Keratinocyte (primary cell): ENCODE measurements at regions not wholly inside any gene's neighbourhood (a gene's known extent, or its start where the extent isn't known, plus 50 kb on each side); places are given as distances from the start of the nearest gene placed in this dataset.

Source experiments
- DNase-seq: peaks from one replicate; pipeline ENCODE4 v3.0.0-alpha.2; 2011; ENCODE audit warnings: low read depth, missing footprints, low spot score
- FAIRE-seq: peaks from 2 replicates; lab custom pipeline; 2011; peaks lifted over from hg19 to GRCh38; lab: Jason Lieb, UNC
- H2AFZ ChIP-seq: 2 replicates; pipeline ENCODE4 v1.6.0; 2012; ENCODE audit warnings: low read length, control low read depth, inconsistent platforms; ENCODE audit not compliant: control insufficient read depth
- H3K27ac ChIP-seq: 2 replicates; pipeline ENCODE4 v1.5.1; 2011; ENCODE audit warnings: low read length; ENCODE audit not compliant: control insufficient read depth, insufficient read depth
- H3K27me3 ChIP-seq: 3 replicates; pipeline ENCODE4 v1.6.0; 2011; ENCODE audit warnings: low read length; ENCODE audit not compliant: control insufficient read depth, insufficient read depth; ENCODE audit errors: extremely low read depth
- H3K36me3 ChIP-seq, 2 experiments: 2 replicates in 1 of 2; 3 replicates in 1 of 2; pipeline ENCODE4 v1.5.1; 2011; ENCODE audit warnings: low read length in 2 of 2, mild to moderate bottlenecking in 1 of 2; ENCODE audit not compliant: control insufficient read depth in 2 of 2, insufficient read depth in 2 of 2; ENCODE audit errors: extremely low read depth in 1 of 2
- H3K4me1 ChIP-seq: 3 replicates; pipeline ENCODE4 v1.5.1; 2011; ENCODE audit warnings: low read length; ENCODE audit not compliant: control insufficient read depth, insufficient read depth; ENCODE audit errors: extremely low read depth
- H3K4me2 ChIP-seq: 3 replicates; pipeline ENCODE4 v1.6.0; 2011; ENCODE audit warnings: low read depth, low read length; ENCODE audit not compliant: control insufficient read depth, insufficient read depth; ENCODE audit errors: extremely low read depth
- H3K4me3 ChIP-seq, 3 experiments: fragments of 200-600 bp in 1 of 3; sonication (generic) in 1 of 3; 2 replicates in 2 of 3; 3 replicates in 1 of 3; pipeline ENCODE4 v1.5.1; 2011 to 2016; ENCODE audit warnings: low read length in 3 of 3, mild to moderate bottlenecking in 3 of 3, control low read depth in 2 of 3, inconsistent platforms in 1 of 3, low read depth in 1 of 3, mixed read lengths in 1 of 3, mixed run types in 1 of 3, moderate library complexity in 1 of 3; ENCODE audit not compliant: control insufficient read depth in 2 of 3, insufficient read depth in 2 of 3; ENCODE audit errors: extremely low read depth in 1 of 3
- H3K79me2 ChIP-seq: 2 replicates; pipeline ENCODE4 v1.6.0; 2012; ENCODE audit warnings: low read length; ENCODE audit not compliant: control insufficient read depth, insufficient read depth
- H3K9ac ChIP-seq: 3 replicates; pipeline ENCODE4 v1.6.0; 2011; ENCODE audit warnings: low read length; ENCODE audit not compliant: control insufficient read depth, insufficient read depth; ENCODE audit errors: extremely low read depth
- H3K9me1 ChIP-seq: 3 replicates; pipeline ENCODE4 v1.6.0; 2011; ENCODE audit warnings: low read length; ENCODE audit not compliant: control insufficient read depth, insufficient read depth; ENCODE audit errors: extremely low read depth
- H3K9me3 ChIP-seq: 2 replicates; pipeline ENCODE4 v1.5.1; 2012; ENCODE audit warnings: low read depth, low read length; ENCODE audit not compliant: control insufficient read depth
- H4K20me1 ChIP-seq: 3 replicates; pipeline ENCODE4 v1.6.0; 2011; ENCODE audit warnings: low read length; ENCODE audit not compliant: control insufficient read depth, insufficient read depth; ENCODE audit errors: extremely low read depth
- EZH2 ChIP-seq: IDR thresholded peaks from one replicate; pipeline ENCODE4 v1.6.1; 2012; ENCODE audit warnings: inconsistent platforms, mild to moderate bottlenecking, low read length, moderate library complexity
- dilution Hi-C: fragments of 300-500 bp; cut with MboI; formaldehyde crosslinking; loops from one replicate; pipeline ENCODE4 v1.7.0; 2020; ENCODE audit warnings: low sequenced_read_pairs; ENCODE audit not compliant: extremely low pct_ligation_motif_present
- TF ChIP-seq, protein P1 (sequence below), 3 experiments: IDR thresholded peaks in 1 of 3; conservative IDR thresholded peaks in 1 of 3; optimal IDR thresholded peaks in 1 of 3; 2 replicates in 2 of 3; 3 replicates in 1 of 3; pipeline versions ENCODE3 to v1.5.1; 2011; ENCODE audit warnings: low read length in 3 of 3, mild to moderate bottlenecking in 3 of 3, moderate library complexity in 2 of 3, control low read depth in 1 of 3, inconsistent platforms in 1 of 3; ENCODE audit not compliant: insufficient read depth in 2 of 3; ENCODE audit errors: extremely low read depth in 1 of 3

DNA sequence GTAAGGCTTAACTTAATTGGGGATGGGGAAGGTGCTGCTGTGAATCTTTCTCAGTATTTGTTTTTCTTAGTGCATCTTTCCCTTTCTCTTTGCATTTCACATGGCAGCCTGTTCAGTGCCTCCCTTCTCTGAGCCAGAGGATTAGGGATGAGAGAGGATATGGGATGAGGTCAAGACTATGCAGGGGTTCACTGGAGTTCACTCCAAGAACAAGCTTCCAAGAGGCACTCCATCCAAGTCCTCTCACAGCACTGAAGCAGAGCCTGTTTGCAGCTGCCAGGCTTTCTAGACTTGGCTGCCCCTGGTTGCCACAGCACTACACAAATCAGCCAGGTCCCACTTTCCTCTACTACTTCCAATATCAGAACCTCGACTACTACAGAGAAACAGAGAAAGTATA is 80.3 kb upstream of the GYPC start:
- dilution Hi-C loops, result no loop called here
- FAIRE-seq (no peak), DNase-seq (no peak)
- H3K27ac ChIP-seq, result no peak overlapping the region
- no peaks in the 10 kb centered on the region for H3K4me1 ChIP-seq
- no peak overlapping the region for H2AFZ ChIP-seq
- H3K27me3 ChIP-seq, result no peaks in the 10 kb centered on the region
- H3K9ac ChIP-seq, result no peak overlapping the region
- no peak overlapping the region for H3K4me2 ChIP-seq
- no peaks in the 10 kb centered on the region for H3K9me3 ChIP-seq
- TF ChIP-seq, protein P1, sequence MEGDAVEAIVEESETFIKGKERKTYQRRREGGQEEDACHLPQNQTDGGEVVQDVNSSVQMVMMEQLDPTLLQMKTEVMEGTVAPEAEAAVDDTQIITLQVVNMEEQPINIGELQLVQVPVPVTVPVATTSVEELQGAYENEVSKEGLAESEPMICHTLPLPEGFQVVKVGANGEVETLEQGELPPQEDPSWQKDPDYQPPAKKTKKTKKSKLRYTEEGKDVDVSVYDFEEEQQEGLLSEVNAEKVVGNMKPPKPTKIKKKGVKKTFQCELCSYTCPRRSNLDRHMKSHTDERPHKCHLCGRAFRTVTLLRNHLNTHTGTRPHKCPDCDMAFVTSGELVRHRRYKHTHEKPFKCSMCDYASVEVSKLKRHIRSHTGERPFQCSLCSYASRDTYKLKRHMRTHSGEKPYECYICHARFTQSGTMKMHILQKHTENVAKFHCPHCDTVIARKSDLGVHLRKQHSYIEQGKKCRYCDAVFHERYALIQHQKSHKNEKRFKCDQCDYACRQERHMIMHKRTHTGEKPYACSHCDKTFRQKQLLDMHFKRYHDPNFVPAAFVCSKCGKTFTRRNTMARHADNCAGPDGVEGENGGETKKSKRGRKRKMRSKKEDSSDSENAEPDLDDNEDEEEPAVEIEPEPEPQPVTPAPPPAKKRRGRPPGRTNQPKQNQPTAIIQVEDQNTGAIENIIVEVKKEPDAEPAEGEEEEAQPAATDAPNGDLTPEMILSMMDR (optimal IDR thresholded peaks at IDR 0.05 in 1 of 3, IDR thresholded peaks at IDR 0.05 in 1 of 3, conservative IDR thresholded peaks at IDR 0.05 in 1 of 3; ENCODE audit: extremely low read depth in 1 of 3, insufficient read depth in 2 of 3, low read length in 3 of 3), result no peak
- TF ChIP-seq EZH2, result no peak
- H3K36me3 ChIP-seq, result no peaks in the 10 kb centered on the region
- H3K9me1 ChIP-seq, result no peaks in the 10 kb centered on the region
- H3K4me3 ChIP-seq, result no peak overlapping the region
- no peaks in the 10 kb centered on the region for H4K20me1 ChIP-seq
- H3K79me2 ChIP-seq, result no peaks in the 10 kb centered on the region

DNA sequence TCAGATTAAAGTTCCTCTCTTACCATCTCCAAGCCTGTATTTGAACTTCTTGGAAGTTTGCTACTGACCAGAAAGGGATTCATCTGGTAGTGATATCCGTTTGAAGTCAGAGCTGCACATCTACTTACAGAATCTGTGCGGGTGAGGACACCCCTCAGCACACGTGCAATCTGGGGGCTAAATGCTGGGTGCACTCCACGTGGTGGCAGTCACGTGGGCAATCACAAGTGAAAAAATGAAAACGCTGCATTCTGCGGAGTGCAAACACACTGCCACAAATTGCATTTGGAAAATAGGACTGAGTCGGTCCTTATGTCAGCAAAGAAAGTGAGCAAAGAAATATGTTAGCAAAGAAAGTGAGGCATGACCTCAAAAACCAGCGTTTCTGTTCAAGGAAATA is 76.1 kb upstream of the GYPC start:
- Histone ChIP-seq H3K4me2 (no peak overlapping the region), H4K20me1 (no peaks in the 10 kb centered on the region), H2AFZ (no peak overlapping the region), H3K27me3 (no peaks in the 10 kb centered on the region), H3K79me2 (no peaks in the 10 kb centered on the region), H3K4me3 (no peak overlapping the region), H3K9me1 (no peaks in the 10 kb centered on the region), H3K4me1 (no peaks in the 10 kb centered on the region), H3K36me3 (no peaks in the 10 kb centered on the region), H3K9me3 (no peaks in the 10 kb centered on the region), H3K27ac (no peak overlapping the region), H3K9ac (no peak overlapping the region)
- DNase-seq (no peak), FAIRE-seq (no peak)
- TF ChIP-seq, protein P1 (optimal IDR thresholded peaks at IDR 0.05 in 1 of 3, IDR thresholded peaks at IDR 0.05 in 1 of 3, conservative IDR thresholded peaks at IDR 0.05 in 1 of 3; ENCODE audit: extremely low read depth in 1 of 3, insufficient read depth in 2 of 3, low read length in 3 of 3), result no peak
- no peak for TF ChIP-seq EZH2
- dilution Hi-C loops, result no loop called here
